ENCODE measurements at regions not wholly inside any gene's neighbourhood (a gene's known extent, or its start where the extent isn't known, plus 50 kb on each side); places are given as distances from the start of the nearest gene placed in this dataset.
"Not testable (repeated sequence)": the region's sequence is repeated elsewhere in the genome, so short reads cannot be mapped to it uniquely, and the experiment has no call there.

DNA sequence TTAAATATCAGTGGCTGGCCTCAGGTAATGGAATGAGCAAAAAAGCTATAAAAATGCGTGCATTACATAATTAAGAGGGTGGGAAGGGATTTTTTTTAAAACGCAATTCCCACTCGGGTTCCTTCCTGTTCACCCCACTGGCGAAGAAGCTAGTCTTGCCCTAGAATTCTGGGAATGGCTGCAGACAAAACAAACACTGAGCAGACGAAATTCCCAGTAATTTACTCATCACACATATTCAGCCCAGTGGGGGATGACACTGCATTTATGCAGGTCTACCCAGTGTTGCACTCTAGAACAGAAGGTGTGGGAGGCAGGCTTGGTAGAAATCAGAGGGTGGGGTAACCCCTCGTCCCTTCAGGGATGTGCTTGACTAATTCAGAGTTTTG lies 2695.0 kb upstream of the DEFB115 start:
- DNase-seq = no peak

DNA sequence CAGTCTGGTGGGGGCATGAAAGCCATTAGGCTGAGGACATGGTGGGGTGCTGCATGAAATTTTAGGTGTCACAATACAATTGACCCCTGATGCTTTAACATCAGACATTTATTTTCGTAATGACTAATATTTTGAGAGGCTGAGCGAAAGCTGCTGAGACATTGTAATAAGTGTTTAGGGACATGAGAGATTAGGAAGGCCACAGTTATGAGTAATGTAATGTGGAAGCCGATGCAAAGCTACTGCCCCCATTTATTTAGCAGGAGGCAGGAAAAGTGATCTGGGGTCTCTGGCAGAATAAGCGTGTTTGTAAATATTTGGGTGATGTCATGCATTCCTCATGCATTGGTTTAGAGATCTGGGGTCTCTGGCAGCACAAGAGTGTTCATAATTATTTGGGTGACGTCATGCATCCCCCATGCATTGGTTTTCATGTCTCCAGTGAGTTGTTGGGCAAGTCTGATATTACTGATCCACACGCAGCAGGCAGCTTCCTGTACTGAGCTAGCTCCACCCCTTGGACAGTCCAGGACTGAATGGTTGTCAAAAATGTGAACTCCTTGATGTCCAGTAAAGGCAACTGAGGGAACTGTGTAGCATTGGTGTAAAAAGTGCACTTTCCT lies 2694.5 kb upstream of the DEFB115 start:
- not testable (repeated sequence) for DNase-seq

DNA sequence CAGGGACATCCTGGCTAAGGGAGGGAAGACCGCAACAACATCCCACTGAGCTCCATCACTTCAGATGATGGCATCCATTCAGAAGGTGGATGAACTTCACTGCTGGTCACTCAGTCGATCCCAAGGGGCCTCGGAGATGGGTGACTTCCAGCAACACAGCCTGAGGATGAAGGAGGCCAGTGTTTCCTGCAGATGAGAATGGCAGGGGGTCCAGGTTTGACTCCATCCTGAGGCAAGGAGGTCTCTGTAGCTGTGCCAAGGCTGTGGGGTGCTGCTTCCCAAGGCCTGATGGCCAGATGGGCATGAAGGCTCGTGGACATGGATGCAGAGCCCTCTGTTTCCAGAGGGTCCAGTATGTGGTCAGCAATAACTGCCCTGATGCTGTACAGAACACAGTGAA lies 2693.4 kb upstream of the DEFB115 start:
- not testable (repeated sequence) for DNase-seq

DNA sequence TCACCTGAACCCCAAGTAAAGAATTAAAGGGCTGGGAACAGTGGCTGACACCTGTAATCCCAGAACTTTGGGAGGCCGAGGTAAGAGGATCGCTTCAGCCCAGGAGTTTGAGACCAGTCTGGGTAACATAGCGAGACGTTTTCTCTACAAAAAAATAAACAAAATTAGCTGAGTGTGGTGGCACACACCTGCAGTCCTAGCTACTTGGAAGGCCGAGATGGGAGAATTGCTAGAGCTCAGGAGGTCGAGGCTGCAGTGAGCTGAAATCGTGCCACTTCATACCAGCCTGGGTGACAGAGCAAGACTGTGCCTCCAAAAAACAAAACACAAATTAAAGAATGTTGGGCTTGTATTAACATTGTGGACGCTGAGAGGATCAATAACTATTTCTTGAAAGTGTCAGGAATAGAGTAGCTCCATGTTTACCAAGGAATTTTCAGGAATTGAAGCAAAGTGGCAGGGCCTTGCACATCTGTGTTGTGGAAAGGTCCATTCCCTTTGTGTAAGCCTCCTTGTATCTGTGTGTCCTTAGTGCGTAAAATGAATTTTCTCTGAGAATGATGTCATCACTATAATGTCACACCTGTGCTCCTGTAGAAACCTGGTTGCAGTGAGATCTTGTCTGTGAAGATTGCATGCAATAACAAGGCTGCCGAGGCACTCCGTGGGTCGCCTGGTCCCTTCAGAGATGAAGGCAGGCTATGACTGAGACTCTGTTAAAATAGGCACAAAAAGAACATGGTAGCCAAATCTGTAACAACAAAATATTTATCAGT lies 2692.6 kb upstream of the DEFB115 start:
- not testable (repeated sequence) for DNase-seq

DNA sequence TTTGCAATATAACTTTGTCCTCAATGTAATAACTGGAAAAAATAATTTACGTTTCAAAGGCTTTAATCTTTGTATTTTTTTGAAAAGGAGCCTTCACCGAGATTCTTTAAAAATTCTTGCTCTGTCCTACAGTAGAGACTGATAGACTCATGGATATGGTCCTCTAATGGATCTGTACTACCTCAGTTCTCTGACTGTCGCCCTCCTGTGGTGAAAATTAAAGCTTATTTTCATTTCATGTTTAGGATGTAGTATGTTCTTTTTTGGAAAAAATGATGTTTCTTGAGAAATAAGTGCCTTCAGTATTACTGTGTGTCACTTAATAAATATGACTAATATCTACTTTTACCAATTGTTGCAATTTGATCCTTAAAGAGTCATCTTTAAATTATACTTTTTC lies 2681.5 kb upstream of the DEFB115 start:
- not testable (repeated sequence) for DNase-seq

DNA sequence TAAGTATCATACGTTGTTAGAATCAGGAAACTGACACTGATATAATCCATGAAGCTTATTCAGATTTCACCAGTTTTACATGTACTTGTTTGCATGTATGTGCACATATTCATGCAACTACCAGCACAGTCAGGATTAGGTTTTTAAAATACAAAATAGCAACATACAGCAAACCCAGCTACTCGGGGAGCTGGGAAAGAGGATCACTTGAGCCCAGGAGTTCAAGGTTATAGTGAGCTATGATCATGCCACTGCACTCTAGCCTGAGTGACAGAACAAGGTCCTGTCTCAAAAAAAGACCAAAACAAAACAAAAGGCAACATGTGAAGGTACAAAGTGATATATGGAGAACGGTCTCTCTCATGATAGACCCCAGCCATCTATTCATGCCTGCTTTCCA lies 2665.8 kb upstream of the DEFB115 start:
- not testable (repeated sequence) for DNase-seq

DNA sequence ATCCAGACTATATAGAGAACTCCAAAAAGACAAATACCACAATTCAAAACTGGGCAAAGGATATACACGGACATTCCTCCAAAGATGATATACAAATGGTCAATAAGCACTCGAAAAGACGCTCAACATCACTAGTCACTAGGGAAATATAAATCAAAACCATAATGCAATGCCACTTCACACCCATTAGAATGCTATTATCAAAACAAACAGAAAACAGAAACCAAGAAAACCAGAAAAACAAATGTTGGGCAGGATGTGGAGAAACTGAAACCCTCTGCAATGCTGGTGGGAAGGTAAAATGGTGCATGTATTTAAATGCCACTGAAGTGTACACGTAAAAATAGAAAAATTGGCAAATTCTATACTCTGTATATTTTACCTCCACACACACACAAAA lies 2664.1 kb upstream of the DEFB115 start:
- DNase-seq = not testable (repeated sequence)

DNA sequence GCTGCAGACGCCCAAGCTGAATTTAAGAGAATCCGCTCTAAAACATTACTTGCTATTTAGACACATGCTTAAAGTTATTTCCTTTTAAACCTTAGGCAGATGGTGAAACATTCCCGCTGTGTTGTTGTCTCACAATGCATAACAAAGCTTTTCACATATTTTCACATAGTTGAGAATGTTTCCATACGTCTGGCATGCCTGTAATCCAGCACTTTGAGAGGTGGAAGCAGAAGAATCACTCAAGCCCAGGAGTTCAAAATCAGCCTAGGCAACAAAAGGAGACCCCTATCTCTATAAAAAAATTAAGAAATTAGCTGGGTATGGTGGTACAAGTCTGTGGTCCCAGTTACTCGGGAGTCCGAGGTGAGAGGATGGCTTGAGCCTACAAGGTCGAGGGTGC lies 2663.0 kb upstream of the DEFB115 start:
- DNase-seq = not testable (repeated sequence)

DNA sequence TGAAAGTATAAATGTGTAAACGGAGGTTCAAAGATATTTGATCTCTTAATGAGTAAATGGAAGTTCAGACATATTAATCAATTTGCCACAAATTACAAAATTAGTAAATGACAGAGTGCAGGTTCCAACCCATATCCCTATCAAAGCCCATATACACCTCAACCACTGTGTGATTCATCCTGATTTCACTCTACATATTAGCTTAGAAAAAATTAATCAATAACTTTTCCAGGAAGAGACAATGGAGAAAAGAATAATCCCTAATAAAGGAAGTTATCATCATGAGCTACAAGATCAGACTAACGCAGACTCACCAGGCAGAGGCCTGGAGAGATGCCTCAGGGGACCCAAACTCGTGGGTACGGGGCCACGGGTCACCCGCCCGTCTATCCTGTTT lies 2655.5 kb upstream of the DEFB115 start:
- not testable (repeated sequence) for DNase-seq

DNA sequence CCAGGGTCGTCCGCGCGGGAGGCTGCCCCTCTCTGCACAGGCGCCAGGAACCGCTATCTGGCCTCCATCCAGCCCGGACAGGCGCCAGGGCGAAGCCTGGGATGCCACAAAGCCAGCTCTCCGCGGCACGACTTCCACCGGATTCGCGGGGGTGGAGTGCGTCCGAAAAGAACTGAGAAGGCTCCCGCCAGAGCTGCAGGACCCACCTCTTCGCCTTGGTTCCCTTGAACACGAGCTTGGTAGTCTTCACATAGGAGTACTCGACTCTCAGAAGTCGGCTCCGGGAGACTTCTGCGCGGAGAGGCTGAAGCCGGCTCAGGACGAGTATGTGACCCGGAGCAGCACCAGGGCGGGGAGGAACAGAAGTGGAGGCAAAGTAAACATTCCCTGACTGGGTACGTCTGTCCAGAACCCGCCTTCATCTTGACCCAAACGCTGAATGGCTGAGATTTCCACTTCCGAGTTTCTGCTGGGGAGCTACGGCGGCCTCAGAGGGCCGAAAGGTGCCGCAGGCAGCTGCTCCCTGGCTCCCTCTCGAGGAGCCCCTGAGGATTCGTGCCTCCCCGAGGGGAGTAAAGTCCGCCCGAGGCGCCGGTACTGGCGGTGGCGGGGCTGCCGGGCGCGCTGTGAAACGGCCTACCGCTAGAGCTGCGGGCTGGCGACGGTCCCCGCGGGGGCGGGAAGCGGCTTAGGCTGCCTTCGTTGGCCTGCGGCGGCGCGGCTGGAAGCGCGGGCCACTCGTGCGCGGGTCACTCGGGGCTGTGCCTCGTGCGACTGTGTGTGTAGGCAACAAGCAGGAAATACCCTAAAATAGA lies 2654.9 kb upstream of the DEFB115 start:
- DNase-seq = peak; percentile 80

DNA sequence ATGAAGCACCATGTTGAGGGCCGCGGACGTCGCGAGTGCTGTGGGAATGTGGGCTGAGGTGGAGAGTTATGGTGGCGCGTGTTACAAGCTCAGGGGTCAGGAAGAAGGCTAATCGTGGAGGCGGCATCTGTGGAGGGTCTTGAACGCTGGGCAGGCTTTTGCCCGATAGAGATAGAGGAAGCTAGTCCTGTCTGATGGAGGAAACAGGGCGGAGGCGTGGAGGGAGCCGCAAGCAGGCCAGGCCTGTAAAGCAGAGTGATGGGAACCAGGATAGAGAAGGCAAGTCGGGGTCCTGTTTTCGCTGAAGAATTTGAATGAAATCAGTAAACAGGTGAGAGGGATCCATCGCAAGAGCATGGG lies 2654.3 kb upstream of the DEFB115 start:
- not testable (repeated sequence) for DNase-seq

DNA sequence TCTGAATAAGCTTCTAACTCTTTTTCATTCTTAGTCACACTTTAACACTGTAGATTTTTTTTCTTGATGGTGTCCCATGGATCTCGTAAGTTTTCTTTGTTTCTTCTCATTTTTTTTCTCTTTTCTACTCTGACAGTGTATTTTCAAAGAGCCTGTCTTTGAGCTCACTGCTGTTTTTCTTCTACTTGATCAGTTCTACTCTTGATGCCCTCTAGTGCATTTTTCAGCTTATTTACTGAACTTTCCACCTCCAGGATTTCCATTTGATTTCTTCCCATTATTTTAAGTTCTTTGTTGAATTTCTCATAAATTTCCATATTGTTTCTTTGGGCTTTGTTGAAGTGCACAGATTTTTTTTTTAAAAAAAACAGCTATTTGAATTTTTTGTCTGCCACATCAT lies 2641.1 kb upstream of the DEFB115 start:
- DNase-seq = no peak

DNA sequence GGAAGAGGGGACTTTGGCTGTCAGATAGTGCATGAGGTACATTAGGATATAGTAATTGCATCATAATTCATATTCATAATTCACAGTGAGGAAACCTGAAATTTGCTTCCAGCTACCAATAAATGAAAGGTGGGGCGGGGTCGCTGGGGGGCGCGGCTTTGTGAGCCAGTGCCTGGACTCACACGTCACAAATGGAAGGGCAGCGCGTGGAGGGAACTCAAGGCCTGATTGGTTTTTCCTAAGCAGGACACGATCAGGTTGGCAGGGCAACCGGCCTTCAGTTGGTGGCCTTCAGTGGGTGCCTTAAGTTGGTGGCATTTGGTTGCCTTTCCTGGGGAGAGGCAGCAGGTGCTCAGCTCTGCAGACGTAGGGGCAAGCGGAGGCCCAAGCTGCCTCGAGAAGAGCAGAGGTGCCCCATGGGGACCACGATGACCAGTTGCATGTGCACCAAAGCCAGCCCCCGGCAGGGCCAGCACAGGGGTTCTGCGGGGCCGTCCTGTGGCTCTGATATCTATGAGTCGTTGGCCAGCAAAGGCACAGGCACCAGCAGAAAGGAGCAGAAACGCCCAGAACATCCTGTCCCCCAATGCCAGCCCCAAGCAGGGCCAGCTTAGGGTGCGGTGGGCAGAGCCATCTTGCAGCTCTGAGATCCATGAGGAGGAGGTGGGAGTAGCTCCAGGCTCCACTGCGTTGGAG lies 2637.4 kb upstream of the DEFB115 start:
- not testable (repeated sequence) for DNase-seq

DNA sequence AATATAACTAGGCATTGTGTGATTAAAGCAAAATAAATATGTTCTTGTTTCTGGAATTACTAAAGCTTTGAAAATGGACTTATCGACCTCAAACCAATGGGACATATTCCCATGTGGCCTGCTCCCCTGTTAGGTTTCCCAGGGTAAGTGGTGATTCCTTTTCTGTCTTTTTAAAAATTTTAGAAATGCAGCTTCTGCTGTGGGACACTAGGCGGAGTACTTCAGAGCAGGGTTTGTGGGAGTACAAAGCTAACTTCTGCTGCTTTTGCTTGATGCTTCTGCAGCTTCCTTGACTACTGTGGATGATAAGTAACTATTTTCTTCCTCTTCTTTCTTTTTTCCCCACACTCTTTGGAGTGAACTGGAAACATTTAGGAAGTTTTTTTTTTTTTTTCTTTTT lies 2632.4 kb upstream of the DEFB115 start:
- not testable (repeated sequence) for DNase-seq

DNA sequence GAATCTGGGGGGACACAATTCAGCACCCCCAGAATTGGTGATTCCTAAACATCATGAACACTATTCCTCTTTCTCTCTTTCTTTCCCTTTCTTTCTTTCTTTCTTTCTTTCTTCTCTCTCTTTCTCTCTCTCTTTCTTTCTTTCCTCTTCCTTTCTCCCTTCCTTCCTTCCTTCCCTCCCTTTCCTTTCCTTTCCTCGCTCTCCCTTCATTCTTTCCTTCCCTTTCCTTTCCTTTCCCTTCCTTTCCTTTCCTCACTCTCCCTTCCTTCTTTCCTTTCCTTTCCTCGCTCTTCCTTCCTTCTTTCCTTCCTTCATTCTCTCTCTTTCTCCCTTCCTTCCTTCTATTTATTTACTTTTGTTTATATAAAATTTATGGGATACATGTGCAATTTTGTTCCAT lies 2616.6 kb upstream of the DEFB115 start:
- not testable (repeated sequence) for DNase-seq
